Gastrocnemius medialis (tissue), 4 donors: ENCODE measurements at regions not wholly inside any gene's neighbourhood (a gene's known extent, or its start where the extent isn't known, plus 50 kb on each side); places are given as distances from the start of the nearest gene placed in this dataset.

Source experiments
- CTCF ChIP-seq, 5 experiments: fragments of 450-650 bp in 3 of 5; fragments of 200-600 bp in 2 of 5; sonication (generic) in 2 of 5; IDR thresholded peaks in 4 of 5; conservative IDR thresholded peaks in 1 of 5; 1 replicate in 4 of 5; 2 replicates in 1 of 5; pipeline ENCODE4 v1.5.1; 2016 to 2019; ENCODE audit warnings: antibody characterized with exemption in 5 of 5, mild to moderate bottlenecking in 3 of 5, moderate library complexity in 3 of 5
- POLR2A ChIP-seq, 2 donors: fragments of 450-650 bp; IDR thresholded peaks; one replicate each; pipeline ENCODE4 v1.6.1; 2017; ENCODE audit warnings: antibody characterized with exemption in 2 of 2, mild to moderate bottlenecking in 2 of 2, moderate library complexity in 2 of 2

DNA sequence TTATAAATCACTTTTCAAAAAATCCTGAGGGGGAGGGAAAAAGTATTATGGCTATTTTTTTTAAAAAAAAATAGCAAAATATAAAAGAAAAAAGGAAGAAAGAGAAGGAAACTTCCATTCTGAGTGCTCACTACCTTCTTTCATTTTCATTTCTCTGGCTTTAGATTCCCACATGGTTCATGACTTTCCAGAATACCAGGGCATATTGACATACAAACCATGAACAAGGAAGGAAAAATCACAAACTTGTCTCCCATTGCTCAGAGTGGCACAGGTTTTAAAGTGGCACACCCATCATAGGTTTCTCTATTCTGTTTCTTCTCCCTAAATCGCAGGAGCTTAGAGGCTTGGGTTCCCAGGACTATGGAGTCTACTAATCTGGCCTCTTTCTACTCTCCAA is 136.3 kb upstream of the CXXC4 start:
- TF ChIP-seq CTCF (IDR thresholded peaks at IDR 0.05 in 4 of 5, conservative IDR thresholded peaks at IDR 0.05 in 1 of 5) (no peak), POLR2A (IDR thresholded peaks at IDR 0.05) (no peak)
